NOMO-1 treated with DMSO at 0.1 percent for 48 hours (cell line): ENCODE measurements at regions not wholly inside any gene's neighbourhood (a gene's known extent, or its start where the extent isn't known, plus 50 kb on each side); places are given as distances from the start of the nearest gene placed in this dataset.

Experiments
- DNase-seq: peaks from one replicate; lab custom pipeline; 2025; ENCODE audit not compliant: unreplicated experiment; lab: John Stamatoyannopoulos, UW

DNA sequence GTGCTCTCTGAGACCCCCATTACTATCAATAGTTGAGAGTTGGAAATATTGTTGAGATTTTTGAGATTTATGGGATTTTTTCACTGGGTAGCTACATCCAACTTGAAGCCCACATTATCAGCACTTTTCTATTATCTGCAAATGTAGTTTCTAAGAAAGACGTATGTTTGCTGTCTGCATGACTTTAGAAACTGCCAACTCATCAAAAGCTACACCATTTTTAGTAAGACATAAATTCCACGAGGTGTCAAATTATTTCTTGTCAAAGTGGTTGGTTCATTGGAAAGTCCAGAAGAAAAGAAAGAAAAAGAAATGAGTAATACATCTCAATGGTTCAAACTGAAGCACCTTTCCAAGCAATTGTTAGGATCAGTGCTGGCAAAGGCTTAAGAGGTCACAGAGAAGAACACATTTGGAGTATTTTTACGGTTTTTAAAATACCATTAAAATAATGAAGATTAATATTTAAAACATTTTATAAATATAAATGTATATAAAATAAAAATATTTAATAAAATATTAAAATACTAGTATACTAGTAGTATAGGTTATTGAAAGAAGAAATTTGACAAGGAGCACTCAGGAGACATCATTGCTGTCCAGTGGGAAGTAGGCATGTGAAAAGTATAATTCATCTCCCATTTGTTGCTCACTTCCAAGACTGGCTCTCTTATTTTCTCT is 463.5 kb downstream of the TAFA4 start:
- DNase-seq, result no peak

DNA sequence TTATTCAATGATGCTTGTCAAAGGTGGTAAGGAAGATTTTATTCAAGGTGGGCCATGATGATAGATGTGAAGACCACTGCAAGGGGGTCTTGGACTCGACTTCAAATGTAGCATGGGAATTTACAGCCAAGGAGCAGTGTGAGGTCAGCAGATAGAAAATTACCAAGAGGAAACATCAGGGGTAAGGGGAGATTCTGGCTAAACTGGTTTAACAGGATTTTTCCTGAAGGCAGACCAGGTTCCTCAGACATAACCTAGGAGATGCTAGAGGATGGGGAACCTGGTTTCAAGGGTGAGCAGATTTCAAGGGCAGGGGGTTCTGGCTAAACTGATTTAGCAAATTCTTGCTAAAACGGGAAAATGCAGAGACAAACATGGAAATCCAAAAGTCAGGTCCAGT is 464.9 kb downstream of the TAFA4 start:
- DNase-seq, result no peak

DNA sequence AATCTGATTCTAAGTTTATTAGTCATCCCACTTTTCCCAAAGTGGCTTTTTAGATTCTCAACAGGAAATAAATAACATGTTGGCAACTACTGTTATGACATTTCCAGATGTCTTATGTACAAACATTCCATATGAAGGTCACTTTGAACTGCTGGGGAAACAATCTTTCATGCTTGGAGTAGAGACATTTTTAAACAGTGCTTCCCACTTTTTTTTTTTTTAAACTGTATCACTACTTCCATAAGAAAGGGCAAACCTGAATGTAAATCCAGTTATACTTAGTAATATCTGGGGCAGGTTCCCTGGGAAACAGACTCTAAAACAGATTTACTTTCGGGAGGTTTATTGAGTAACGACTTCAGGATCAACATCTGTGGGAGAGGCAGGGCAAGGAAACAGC is 473.8 kb downstream of the TAFA4 start:
- no peak for DNase-seq

DNA sequence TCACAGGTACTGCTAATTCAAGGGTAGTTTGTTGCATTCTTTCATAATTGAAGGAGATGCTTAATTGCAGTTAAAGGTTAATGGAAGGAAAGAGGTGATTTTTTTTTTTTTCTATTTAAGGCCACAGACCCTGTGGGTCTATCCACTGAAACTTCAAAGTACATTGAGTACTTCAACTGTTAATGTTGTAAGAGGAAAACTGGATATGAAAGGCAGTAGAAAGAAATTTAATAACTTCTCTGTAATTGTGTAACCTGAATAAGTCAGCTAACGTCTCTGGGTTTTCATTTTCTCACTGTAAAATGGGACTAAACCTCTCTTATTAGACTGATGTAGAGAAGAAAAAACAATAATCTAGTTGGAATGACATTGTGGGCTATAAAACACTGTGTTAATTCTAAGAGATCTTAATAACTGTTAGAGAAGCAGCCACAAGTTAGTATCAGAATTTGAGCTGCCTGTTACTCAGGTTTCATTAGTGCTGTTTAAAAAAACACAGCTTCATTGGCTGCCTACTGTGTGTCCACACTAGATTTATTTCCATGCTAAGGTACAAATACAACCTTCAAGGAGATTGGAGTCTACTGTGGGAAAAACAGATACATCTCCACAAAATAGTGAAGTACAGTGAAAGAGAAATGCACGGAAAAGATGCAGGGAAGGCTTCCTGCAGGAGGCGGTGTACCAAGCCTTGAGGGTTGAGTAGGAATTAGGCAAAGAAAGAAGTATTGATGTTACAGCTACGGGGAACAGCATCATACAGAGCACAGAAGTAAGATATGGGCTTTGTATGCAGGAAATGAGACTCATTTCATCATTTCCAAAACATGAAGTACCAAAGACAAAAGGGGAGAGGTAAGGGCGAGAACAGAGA is 483.6 kb downstream of the TAFA4 start:
- no peak for DNase-seq

DNA sequence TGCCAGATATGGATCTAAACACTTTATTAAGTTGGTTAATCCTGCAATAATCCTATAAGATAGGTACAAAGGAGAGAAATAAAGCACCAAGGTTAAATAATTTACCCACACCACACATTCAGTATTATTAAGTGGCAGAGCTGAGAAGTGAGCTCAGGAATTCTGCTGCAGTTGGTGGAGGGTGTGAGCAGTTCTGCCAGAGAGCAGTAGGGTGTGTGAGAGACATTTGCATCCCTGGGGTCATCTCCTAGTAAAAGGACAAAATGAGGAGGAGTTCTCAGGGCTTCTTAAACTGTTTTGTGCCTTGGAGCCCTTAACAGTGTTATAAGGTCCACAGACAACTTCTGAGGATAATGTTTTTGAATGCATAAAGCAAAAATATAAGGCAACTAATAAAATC is 484.5 kb downstream of the TAFA4 start:
- DNase-seq, result no peak

DNA sequence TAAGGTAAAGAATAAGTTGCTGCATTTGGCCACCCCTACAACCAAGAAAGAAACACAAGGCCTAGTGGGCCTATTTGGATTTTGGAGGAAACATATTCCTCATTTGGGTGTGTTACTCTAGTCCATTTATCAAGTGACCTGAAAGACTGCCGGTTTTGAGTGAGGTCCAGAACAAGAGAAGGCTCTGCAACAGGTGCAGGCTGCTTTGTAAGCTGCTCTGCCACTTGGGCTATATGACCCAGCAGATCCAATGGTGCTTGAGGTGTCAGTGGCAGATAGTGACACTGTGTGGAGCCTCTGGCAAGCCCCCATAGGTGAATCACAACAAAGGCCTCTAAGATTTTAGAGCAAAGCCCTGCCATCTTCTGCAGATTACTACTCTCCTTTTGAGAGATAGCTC is 491.3 kb downstream of the TAFA4 start:
- DNase-seq, result no peak

DNA sequence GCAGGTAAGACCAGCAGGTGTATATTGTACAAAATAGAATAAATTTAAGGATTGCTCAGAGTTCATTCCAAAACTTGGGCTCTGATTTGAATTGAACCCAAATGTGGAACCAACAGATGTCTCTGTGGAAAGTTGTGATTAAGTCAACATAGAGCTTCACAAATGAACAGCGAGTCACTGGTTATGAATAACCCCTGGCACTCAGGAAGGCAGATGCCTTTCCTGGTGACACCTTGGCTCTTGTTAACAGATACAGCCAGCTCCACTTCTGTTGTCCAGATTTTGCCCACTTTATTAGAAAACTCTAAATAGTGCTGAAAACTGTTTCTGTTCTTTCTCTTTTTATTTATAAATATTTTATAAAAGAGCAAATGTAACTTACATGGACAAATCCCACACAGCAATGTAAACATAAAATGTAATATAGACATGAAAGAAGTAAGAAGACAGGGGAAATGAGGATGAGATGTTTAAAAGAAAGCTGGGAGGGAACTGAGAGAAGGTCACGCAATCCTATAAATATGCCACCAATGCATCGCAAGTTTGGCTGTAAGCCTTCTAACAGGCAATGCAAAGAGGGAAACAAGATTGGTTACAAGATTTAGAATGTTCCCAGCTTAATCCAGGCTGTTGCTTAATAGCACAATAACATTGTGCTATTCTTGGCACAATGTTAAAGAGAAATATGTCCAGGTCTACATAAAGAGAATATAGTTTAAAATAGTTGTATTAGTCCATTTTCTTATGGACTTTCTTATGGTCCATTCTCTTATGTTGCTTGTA is 495.5 kb downstream of the TAFA4 start:
- DNase-seq, result no peak

DNA sequence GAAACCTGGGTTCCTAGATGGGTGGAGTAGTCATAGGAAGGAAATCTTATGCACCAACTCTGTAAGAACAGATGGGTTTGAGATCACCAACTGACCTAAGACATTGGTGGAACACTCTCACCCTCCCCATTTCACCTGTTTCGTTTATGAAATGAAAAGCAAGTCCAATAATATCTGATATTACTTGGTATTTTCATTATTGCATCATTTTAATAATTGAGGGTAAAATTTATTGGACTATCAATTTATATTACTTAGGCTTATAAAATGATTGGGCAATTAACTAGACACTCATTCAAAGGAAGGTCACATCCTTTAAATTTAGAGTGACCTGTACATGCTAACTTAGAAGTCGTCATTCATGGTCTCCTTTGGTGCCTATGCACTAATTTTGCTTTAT is 503.9 kb downstream of the TAFA4 start:
- no peak for DNase-seq

DNA sequence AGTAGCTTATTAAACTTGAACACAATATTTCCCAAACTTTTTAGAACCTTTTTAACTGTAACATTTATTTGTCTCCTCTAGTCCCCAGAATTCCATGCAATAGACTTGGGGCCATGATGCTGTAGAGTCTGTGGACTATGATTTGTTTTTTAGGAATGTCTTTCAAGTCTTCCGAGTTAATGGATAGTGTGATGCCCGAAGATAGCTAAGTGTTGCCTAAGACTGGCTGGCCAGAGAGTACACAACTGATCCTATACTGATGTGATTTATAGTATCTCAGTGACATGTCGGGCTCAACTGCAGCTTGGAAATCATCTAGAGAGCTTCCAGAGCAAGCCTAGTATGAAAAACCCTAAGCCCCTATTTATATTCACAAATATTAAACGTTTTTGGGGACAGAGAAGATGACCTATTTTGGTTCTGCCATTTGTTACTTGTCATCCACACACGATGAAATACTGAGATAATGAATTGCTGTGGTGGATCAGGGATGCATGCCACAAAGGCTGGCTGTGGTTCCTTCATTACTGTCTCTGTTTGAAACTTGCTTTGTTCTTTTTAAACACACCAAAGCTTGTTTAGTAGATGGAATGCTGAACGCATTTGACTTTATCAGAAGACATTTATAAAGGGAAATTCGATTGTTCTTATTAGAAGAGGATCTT is 507.4 kb downstream of the TAFA4 start:
- DNase-seq, result no peak

DNA sequence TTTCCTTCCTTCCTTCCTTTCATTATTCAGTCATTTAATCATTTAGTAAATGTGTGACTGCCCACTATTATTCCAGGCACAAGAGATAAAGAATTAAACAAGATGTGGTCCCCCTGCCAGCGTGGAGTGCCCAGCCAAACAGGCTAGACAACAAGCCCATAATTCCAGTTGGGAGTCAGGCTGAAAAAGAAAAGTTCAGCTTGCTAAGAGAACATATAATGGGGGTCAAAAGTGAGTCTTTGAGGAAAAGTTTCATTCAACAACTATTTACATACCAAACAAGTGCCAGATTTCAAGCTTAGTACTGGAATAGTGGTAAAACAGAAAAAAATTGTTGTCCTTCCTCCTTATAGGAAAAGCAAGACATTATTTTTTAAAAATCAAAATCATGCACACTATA is 523.7 kb downstream of the TAFA4 start:
- no peak for DNase-seq

DNA sequence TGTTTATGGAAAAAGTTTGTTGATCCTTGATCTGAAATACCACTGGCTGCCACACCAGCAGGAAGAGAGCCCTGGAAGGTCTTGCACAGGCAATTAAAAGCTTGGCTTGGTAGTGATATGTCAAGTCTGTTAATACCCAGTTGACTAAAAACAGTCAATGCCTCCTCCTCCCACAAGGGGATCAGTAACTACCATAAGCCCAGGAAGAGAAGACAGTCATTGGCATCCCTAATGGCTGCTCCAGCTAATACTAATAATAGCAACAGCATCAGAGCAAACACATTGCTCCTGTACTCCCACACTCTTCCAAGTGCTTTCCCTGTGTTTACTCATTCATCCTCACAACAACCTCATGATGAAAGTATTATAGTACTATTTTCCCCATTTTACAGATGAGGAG is 528.6 kb downstream of the TAFA4 start:
- no peak for DNase-seq

DNA sequence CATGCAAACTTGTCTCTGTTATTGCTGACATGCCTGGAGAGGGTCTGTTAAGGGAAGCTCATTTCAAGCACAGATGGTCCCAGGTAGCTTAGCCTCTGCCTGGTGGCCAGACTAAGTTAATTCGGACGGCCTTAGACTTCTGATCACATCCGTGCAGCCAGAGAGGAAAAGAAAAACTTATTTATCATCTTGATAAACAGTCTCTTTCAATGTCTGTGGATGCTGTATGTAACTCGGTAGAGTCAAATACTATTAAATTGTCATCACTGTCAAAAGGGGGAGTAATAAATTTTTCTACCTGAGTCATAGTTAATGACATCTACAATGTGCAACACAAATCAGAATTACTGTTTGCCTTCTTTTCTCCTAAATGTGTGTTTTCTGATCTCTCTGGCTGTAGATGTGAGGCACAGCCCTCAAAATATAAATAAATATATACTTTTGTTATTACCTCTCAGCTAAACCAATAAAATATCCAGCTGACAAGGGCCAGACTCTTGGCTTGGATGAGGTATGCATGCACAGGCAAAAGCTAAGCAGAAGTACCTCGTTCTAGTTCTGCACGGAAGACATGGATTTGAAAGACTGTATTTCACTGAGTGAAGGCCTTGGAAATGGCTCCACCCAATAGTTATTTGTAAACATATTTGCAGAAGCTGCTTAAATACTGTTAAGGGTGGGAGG is 530.0 kb downstream of the TAFA4 start:
- DNase-seq, result no peak

DNA sequence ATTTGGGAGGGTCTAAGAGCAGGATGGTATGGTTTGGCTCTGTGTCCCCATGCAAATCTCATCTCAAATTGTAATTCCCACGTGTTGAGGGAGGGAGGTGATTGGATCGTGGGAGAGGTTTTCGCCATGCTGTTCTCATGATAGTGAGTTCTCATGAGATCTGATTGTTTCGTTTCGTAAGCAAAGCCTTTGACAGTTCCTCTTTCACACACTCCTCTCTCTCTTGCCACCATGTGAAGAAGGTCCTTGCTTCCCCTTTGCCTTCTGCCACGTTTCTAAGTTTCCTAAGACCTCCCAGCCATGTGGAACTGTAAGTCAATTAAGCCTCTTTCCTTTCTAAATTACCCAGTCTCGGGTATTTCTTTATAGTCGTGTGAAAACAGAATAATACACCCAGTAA is 553.7 kb downstream of the TAFA4 start:
- peak; percentile 87 for DNase-seq

DNA sequence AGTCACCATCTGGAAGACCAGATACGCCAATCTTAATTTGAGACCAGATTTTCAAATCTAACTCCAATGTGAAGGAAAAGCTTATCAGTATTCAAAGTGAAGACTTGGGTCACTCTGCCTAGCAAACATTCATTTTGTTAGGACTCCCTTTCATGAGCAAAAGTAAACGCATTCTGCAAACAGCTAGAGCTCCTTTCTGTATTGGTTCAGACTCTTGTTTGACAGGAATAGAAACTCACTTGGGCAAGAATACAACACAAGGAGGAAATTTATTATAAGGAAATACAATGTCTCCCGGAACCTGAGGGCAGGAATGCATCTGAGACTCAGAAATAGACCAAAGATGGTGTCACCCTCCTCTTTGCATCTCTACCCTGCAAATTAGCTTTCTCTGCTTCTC is 558.6 kb downstream of the TAFA4 start:
- DNase-seq, result no peak

DNA sequence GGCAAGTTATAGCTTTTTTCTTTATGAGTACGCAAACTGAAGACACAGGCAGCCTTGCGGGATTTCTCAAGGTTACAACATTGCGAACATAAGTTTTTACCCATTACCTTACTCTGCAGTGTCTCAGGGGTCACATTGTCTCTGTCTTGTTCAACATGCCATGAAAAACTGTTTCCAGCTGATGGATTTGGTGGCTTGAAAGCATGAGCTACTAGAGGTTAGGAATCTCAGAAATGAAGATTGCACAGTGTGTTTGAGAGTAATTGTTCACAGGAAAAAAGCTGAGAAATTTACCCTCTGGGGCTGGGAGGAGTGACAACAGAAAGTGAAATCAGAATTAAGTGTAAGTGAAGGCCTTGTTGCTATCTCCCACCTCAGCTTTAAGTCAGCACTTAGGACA is 568.6 kb downstream of the TAFA4 start:
- DNase-seq, result no peak

DNA sequence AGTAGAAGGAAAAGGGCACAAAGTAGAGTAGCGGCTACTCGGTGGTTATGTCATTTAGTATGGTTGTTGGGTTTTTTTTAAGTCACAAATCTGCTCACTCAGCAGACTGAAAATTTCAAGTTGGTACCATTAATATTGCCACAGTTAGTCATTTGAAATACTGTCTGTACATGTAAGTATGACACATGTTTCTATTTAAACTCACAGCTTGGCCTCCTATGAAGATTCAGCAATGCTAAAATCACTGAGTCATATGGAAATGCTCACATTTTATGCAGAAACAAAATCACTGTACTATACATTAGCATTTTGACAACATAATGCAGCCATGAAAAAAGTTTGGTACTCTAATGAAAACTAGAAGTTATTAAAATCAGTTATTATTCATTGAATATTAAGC is 571.9 kb downstream of the TAFA4 start:
- no peak for DNase-seq

DNA sequence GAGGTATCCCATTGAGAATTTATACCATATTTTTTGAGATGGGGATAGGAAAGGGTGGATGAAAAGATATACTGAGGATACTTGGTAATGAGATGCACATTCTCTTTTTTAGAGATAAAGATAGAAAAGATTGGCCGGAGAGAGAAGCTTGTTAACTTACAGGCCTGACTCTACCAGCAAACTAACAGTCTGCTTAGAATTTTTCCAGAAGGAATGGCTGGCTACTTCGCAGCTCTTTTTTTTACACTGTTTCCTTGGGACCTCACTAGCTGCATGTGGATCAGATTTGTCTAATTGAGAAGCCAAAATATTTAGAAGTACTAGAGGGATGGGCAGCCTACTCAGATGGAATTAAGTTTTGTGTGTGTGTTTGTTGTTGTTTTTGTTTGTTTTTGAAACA is 586.6 kb downstream of the TAFA4 start:
- no peak for DNase-seq

DNA sequence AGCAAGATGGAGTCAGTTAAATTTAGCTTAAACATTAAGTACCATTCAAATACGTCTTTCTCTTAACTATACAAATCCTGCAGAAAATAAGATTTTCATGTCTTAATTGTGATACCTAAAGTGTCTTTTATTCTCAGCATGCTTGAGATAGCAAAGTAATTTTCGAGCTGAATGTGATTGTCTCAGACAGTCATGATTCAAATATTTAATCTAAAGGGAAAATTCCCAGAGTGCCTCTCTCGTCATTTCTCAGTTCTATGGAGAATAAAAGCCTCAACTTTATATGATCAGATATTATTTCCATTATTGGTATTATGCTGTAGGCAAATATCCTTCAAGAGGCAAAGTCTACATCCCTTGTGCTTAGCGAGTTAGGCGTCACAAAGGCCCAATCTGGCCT is 589.9 kb downstream of the TAFA4 start:
- DNase-seq, result no peak

DNA sequence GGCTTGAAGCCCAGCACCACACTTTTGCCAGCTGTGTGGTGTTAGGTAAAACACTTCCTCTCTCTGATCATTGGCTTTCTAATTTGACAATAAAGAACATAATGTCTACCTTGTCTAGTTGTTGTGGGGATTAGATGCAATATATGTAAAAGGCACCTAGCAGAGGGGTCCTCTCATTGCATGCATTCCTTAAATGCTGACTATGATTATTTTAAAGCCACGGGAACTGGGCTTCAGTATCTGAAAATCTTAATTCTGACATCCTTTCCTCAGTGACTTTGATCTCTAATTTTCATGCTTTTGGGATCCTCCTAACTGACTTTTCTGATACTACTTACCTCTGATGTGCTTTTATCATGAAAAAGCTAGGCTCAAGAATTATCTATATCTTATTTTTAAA is 596.3 kb downstream of the TAFA4 start:
- no peak for DNase-seq

DNA sequence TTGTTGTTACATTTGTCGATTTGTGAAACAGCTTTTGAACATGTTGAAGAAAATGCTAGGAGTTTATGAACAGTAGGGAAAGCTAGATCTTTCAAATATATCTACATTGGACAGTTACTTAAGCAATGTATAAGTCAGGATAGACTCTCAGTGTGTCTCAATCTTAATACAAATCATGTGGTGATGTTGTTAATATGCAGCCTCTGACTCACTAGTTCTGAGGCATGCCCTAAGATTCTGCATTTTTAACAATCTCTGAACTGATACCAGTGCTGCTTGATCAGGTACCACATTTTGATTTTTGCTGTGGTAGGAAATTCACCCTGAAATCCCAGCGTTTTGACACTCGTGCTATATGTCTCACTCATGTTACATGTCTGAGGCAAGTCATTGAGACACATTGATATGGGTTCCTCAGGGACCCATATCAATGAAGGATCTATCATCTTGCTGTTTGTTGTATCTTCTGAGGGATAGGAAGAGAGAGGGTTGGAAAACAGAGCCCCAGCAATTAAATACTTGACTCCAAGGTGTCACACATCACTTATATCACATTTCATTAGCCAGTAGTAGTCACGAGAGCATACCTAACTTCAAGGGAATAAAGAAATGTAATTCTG is 597.9 kb downstream of the TAFA4 start:
- no peak for DNase-seq
